GM19043 (cell line): ENCODE measurements at regions not wholly inside any gene's neighbourhood (a gene's known extent, or its start where the extent isn't known, plus 50 kb on each side); places are given as distances from the start of the nearest gene placed in this dataset.
"Not testable (repeated sequence)": the region's sequence is repeated elsewhere in the genome, so short reads cannot be mapped to it uniquely, and the experiment has no call there.

Experiments used
- ATAC-seq: cut with Tn5 transposase; IDR thresholded peaks from one replicate; pipeline ENCODE4 v1.9.1; 2021; ENCODE audit warnings: low read depth; ENCODE audit not compliant: unreplicated experiment

- no peak for ATAC-seq
Observed at GRCh38 chr2:224182498-224182897, 143.4 kb upstream of the SERPINE2 start.

- ATAC-seq = no peak
Observed at GRCh38 chr2:224181534-224182155, 142.6 kb upstream of the SERPINE2 start.

- ATAC-seq = no peak
Observed at GRCh38 chr2:224180810-224181209, 141.7 kb upstream of the SERPINE2 start.

- no peak for ATAC-seq
Observed at GRCh38 chr2:224178056-224178455, 139.0 kb upstream of the SERPINE2 start.

GRCh38 chr2:224175538-224175937 lies 136.5 kb upstream of the SERPINE2 start:
- no peak for ATAC-seq

GRCh38 chr2:224174990-224175389 lies 135.9 kb upstream of the SERPINE2 start:
- no peak for ATAC-seq

- ATAC-seq = no peak
Observed at GRCh38 chr2:224174521-224174920, 135.4 kb upstream of the SERPINE2 start.

GRCh38 chr2:224173933-224174332 lies 134.8 kb upstream of the SERPINE2 start:
- no peak for ATAC-seq

GRCh38 chr2:224173210-224173609 lies 134.1 kb upstream of the SERPINE2 start:
- ATAC-seq = no peak

GRCh38 chr2:224171226-224171625 lies 132.1 kb upstream of the SERPINE2 start:
- no peak for ATAC-seq

GRCh38 chr2:224169847-224170246 lies 130.8 kb upstream of the SERPINE2 start:
- no peak for ATAC-seq

GRCh38 chr2:224167781-224168180 lies 128.7 kb upstream of the SERPINE2 start:
- ATAC-seq = not testable (repeated sequence)

- ATAC-seq = no peak
Observed at GRCh38 chr2:224166654-224167053, 127.6 kb upstream of the SERPINE2 start.

- no peak for ATAC-seq
Observed at GRCh38 chr2:224165901-224166319, 126.8 kb upstream of the SERPINE2 start.

- no peak for ATAC-seq
Observed at GRCh38 chr2:224163566-224164307, 124.7 kb upstream of the SERPINE2 start.

- no peak for ATAC-seq
Observed at GRCh38 chr2:224162122-224162521, 123.0 kb upstream of the SERPINE2 start.

GRCh38 chr2:224161712-224162111 lies 122.6 kb upstream of the SERPINE2 start:
- ATAC-seq = no peak

GRCh38 chr2:224160917-224161316 lies 121.8 kb upstream of the SERPINE2 start:
- ATAC-seq = no peak

GRCh38 chr2:224159345-224159928 lies 120.4 kb upstream of the SERPINE2 start:
- no peak for ATAC-seq

- ATAC-seq = no peak
Observed at GRCh38 chr2:224158831-224159230, 119.7 kb upstream of the SERPINE2 start.

GRCh38 chr2:224158061-224158460 lies 119.0 kb upstream of the SERPINE2 start:
- ATAC-seq = no peak

GRCh38 chr2:224157655-224158054 lies 118.6 kb upstream of the SERPINE2 start:
- ATAC-seq = no peak
